AG09309 (cell line): ENCODE measurements at regions not wholly inside any gene's neighbourhood (a gene's known extent, or its start where the extent isn't known, plus 50 kb on each side); places are given as distances from the start of the nearest gene placed in this dataset.

Experiments
- DNase-seq: peaks from one replicate; pipeline ENCODE4 v3.0.0-alpha.2; 2010; ENCODE audit warnings: low read depth
- H3K4me3 ChIP-seq: 2 replicates; pipeline ENCODE4 v1.5.1; 2011; ENCODE audit warnings: mild to moderate bottlenecking, low read depth, low read length, moderate library complexity; ENCODE audit not compliant: control insufficient read depth
- TF ChIP-seq, protein P1 (sequence below): IDR thresholded peaks from 2 replicates; pipeline ENCODE4 v1.5.1; 2011; ENCODE audit warnings: mild to moderate bottlenecking, low read depth, low read length, inconsistent platforms; ENCODE audit not compliant: insufficient read depth, control insufficient read depth; ENCODE audit errors: missing control alignments

DNA sequence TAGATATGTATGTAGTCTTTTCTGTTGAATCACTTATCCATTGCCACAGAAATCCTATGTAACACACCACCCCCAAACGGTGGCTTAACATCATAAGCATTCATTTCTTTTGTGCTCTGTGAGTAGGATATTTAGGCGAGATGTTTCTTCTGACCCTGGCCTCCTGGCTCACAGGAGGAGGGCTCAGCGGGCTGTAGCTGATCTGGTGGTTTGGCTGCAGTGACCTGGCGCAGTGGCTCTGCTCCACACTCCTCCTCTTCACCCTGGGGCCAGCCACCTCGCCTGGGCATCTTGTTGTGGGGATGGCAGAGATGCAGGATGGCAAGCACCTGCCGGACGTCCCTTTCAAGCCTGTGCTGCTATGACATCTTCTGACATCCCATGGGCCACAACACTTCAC lies 147.1 kb upstream of the IRS2 start:
- no peak overlapping the region for H3K4me3 ChIP-seq
- TF ChIP-seq, protein P1, sequence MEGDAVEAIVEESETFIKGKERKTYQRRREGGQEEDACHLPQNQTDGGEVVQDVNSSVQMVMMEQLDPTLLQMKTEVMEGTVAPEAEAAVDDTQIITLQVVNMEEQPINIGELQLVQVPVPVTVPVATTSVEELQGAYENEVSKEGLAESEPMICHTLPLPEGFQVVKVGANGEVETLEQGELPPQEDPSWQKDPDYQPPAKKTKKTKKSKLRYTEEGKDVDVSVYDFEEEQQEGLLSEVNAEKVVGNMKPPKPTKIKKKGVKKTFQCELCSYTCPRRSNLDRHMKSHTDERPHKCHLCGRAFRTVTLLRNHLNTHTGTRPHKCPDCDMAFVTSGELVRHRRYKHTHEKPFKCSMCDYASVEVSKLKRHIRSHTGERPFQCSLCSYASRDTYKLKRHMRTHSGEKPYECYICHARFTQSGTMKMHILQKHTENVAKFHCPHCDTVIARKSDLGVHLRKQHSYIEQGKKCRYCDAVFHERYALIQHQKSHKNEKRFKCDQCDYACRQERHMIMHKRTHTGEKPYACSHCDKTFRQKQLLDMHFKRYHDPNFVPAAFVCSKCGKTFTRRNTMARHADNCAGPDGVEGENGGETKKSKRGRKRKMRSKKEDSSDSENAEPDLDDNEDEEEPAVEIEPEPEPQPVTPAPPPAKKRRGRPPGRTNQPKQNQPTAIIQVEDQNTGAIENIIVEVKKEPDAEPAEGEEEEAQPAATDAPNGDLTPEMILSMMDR: no peak
- no peak for DNase-seq

DNA sequence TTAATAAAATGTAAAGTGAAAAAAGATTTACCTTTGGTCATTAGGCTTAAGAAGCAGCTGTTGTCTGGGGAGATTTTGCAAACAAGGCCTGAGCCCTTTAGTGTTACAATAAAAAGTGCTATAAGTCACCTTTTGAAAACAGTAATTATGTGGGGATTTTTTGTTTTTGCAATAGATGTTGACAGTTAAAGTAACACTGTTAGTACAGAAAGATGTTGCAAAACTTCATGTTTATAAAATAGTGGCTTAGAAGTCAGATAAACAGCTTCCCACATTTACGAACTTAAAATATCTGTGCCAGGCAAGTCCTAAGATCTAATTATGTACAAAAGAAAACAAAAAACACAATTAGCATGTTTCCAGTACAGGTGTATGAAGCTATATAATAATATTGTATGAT lies 138.0 kb upstream of the IRS2 start:
- no peak overlapping the region for H3K4me3 ChIP-seq
- TF ChIP-seq, protein P1: no peak
- DNase-seq: no peak

DNA sequence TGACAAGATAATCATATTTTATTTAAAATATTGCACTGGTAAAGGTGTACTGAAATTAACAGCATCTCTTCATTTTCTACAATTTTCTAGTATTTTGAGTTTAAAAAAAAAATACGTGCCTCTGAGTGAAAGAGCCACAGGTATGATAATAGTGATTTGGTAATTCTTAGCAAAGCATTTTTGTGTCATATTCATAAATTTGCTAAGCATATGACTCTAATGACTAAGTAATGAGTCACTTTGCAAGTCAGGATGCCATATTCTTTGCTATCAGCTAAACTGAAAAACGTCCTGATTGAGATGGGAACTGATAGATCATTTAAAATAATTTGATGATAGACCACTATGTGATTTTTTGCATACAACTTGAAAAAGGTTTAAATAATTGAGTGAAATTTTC lies 136.1 kb upstream of the IRS2 start:
- H3K4me3 ChIP-seq: no peak overlapping the region
- TF ChIP-seq, protein P1: no peak
- no peak for DNase-seq

DNA sequence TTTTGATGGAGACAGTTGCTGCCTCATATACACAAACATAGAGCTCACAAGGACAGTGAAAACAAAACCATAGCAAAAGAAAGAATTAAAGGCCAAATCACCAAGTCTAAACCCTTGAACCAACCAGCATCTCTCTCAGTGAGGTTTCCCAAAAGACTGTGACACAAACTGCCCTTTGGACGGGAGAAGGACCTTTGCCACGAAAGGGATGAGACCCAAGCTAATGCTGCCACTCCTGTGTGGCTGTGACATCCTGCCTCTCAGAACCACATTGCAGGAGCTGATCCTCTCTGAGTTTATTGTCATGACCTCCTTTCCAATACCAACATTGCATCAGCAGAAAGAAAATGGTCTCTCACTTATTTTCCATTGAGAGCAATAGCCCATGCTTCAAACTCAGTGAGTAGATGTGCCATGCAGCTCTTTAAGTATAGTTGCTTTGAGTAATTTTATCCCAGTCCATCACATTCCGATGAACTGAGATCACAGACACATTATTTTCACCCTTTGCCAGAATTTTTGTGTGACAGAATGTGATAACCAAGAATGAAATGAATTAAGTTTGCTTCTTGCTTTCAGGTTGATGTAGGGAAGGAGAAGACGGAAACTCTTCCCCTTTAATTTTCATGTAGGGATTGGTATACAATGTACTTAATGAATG lies 133.5 kb upstream of the IRS2 start:
- DNase-seq: no peak
- TF ChIP-seq, protein P1: no peak
- no peak overlapping the region for H3K4me3 ChIP-seq

DNA sequence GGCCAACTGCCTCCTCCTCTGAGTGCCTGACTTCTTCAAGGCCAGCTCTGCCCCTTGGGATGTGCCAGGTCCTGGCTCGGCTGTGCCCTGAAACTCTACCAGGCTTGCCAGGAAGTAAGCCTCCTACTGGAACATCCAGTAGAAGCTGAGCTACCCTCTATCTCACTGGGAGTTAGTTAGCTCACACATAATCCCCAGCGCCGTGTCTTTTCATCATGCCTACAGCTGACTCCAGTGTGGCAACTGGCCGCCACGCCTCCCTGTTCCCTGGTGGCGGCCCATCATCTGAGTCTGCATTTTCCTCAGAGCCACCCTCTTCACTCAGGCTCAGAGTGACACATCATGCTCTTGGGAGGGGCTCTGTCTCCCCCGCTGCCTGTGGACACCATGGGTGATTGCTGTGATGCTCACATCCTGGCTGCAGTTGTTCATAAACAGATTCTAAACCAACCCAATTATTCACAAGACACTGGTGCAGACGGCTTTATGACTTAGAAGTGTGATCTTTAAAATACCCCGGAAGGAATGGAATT lies 131.9 kb upstream of the IRS2 start:
- DNase-seq: no peak
- TF ChIP-seq, protein P1: no peak
- H3K4me3 ChIP-seq: no peak overlapping the region

DNA sequence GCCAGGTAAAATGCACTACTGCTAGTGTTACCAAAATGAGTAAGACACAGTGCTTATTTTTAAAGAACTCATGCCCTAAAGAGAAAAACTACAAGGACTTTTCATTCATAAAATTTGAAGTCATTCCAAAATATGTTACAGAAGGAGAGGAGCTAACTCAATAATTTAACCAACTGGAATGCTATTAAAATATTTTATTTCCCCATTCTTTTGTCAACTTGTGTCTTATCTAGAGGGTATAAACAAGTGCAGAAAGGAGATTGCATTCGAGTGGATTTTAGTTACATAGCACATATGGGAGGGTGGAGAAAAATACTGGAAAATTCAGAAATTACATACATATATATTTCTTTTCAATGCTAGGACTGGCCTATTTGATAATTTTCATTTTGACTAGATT lies 131.0 kb upstream of the IRS2 start:
- TF ChIP-seq, protein P1: no peak
- DNase-seq: no peak
- no peak overlapping the region for H3K4me3 ChIP-seq
